SU-DHL-6 (cell line): ENCODE measurements at regions not wholly inside any gene's neighbourhood (a gene's known extent, or its start where the extent isn't known, plus 50 kb on each side); places are given as distances from the start of the nearest gene placed in this dataset.

Experiments
- H2AFZ ChIP-seq: fragments of 200-600 bp; sonication (generic); 2 replicates; pipeline ENCODE4 v1.6.1; 2014; ENCODE audit warnings: low read depth, mild to moderate bottlenecking, moderate library complexity, mixed read lengths, antibody characterized with exemption, low read length; ENCODE audit not compliant: severe bottlenecking
- H3F3A ChIP-seq: fragments of 200-600 bp; shearing (Covaris generic); 2 replicates; pipeline ENCODE4 v1.6.0; 2016; ENCODE audit warnings: antibody characterized with exemption, mild to moderate bottlenecking; ENCODE audit not compliant: insufficient read depth
- H3K27ac ChIP-seq: fragments of 200-600 bp; sonication (generic); 2 replicates; pipeline ENCODE4 v1.5.1; 2016; ENCODE audit warnings: low read depth, mild to moderate bottlenecking, low read length, moderate library complexity, mixed read lengths
- H3K27me3 ChIP-seq: fragments of 200-600 bp; sonication (generic), shearing (Covaris generic); 2 replicates; pipeline ENCODE4 v1.6.0; 2014; ENCODE audit warnings: mild to moderate bottlenecking, low read length
- H3K36me3 ChIP-seq: fragments of 200-600 bp; sonication (generic); 2 replicates; pipeline ENCODE4 v1.6.1; 2014; ENCODE audit warnings: mild to moderate bottlenecking, low read length, mixed read lengths
- H3K4me2 ChIP-seq: fragments of 300-600, 200-600 bp; shearing (Covaris generic), sonication (generic); 2 replicates; pipeline ENCODE4 v1.6.0; 2014; ENCODE audit warnings: low read length, low read depth, mild to moderate bottlenecking; ENCODE audit not compliant: poor library complexity, severe bottlenecking
- H3K4me3 ChIP-seq: fragments of 200-600 bp; sonication (generic); 2 replicates; pipeline ENCODE4 v1.5.1; 2014; ENCODE audit warnings: antibody characterized with exemption, low read length, mild to moderate bottlenecking, mixed read lengths; ENCODE audit not compliant: insufficient read depth, poor library complexity, severe bottlenecking
- H3K79me2 ChIP-seq: fragments of 200-600 bp; sonication (generic); 2 replicates; pipeline ENCODE4 v1.6.1; 2014; ENCODE audit warnings: mild to moderate bottlenecking, low read length, moderate library complexity; ENCODE audit not compliant: insufficient read depth
- H3K9ac ChIP-seq: fragments of 200-600 bp; sonication (generic); 2 replicates; pipeline ENCODE4 v1.7.0; 2014; ENCODE audit warnings: mild to moderate bottlenecking, low read length
- H3K9me2 ChIP-seq: fragments of 200-600 bp; sonication (generic); replicated peaks from 2 replicates; pipeline ENCODE4 v1.6.1; 2014; ENCODE audit warnings: low read length; ENCODE audit not compliant: insufficient read depth
- H3K9me3 ChIP-seq: fragments of 200-600 bp; sonication (generic); 2 replicates; pipeline ENCODE4 v1.6.1; 2014; ENCODE audit warnings: low read length, mixed read lengths; ENCODE audit not compliant: insufficient read depth
- H4K20me1 ChIP-seq: fragments of 200-600 bp; sonication (generic); 2 replicates; pipeline ENCODE4 v1.6.1; 2014; ENCODE audit warnings: low read depth, mild to moderate bottlenecking, antibody characterized with exemption, low read length, moderate library complexity, mixed read lengths
- CTCF ChIP-seq: fragments of 200-600 bp; sonication (generic); IDR thresholded peaks from one replicate; pipeline ENCODE4 v1.5.1; 2017; ENCODE audit warnings: antibody characterized with exemption, mild to moderate bottlenecking, low read length, moderate library complexity; ENCODE audit not compliant: insufficient read depth, poor library complexity, severe bottlenecking
- EZH2phosphoT487 ChIP-seq: fragments of 200-600 bp; sonication (generic), shearing (Covaris generic); conservative IDR thresholded peaks from 2 replicates; pipeline ENCODE4 v1.6.1; 2018; ENCODE audit warnings: mild to moderate bottlenecking, antibody characterized with exemption, low read length, moderate library complexity, mixed read lengths

- Histone ChIP-seq H3K9ac (no peak overlapping the region), H3K27ac (no peak overlapping the region), H3K9me2 (no peaks in the 10 kb centered on the region), H3K9me3 (no peaks in the 10 kb centered on the region), H4K20me1 (no peaks in the 10 kb centered on the region), H3K36me3 (no peaks in the 10 kb centered on the region), H3K27me3 (no peaks in the 10 kb centered on the region), H3K4me2 (no peak overlapping the region), H3K79me2 (no peaks in the 10 kb centered on the region), H3K4me3 (no peak overlapping the region), H2AFZ (no peak overlapping the region), H3F3A (no peaks in the 10 kb centered on the region)
- TF ChIP-seq EZH2phosphoT487 (no peak), CTCF (no peak)
These were observed 316.4 kb upstream of the TUSC1 start for GRCh38 chr9:25994605-25995004.

GRCh38 chr9:25990376-25990775, 312.1 kb upstream of the TUSC1 start:
- H3K9ac ChIP-seq = no peak overlapping the region
- no peaks in the 10 kb centered on the region for H3K27me3 ChIP-seq
- H3K27ac ChIP-seq = no peak overlapping the region
- H3F3A ChIP-seq = no peaks in the 10 kb centered on the region
- no peak overlapping the region for H3K4me2 ChIP-seq
- no peaks in the 10 kb centered on the region for H3K9me3 ChIP-seq
- no peaks in the 10 kb centered on the region for H3K9me2 ChIP-seq
- H2AFZ ChIP-seq = no peak overlapping the region
- H4K20me1 ChIP-seq = no peaks in the 10 kb centered on the region
- H3K4me3 ChIP-seq = no peak overlapping the region
- no peaks in the 10 kb centered on the region for H3K36me3 ChIP-seq
- no peaks in the 10 kb centered on the region for H3K79me2 ChIP-seq
- TF ChIP-seq CTCF = no peak

GRCh38 chr9:25975667-25976066, 297.4 kb upstream of the TUSC1 start:
- Histone ChIP-seq H3K79me2 (no peaks in the 10 kb centered on the region), H3K9me3 (no peaks in the 10 kb centered on the region), H3K9me2 (no peaks in the 10 kb centered on the region), H3F3A (no peaks in the 10 kb centered on the region), H3K4me2 (no peak overlapping the region), H4K20me1 (no peaks in the 10 kb centered on the region), H2AFZ (no peak overlapping the region), H3K9ac (no peak overlapping the region), H3K27me3 (no peaks in the 10 kb centered on the region), H3K4me3 (no peak overlapping the region), H3K36me3 (no peaks in the 10 kb centered on the region), H3K27ac (no peak overlapping the region)
- TF ChIP-seq CTCF (no peak), EZH2phosphoT487 (no peak)

- Histone ChIP-seq H3K27ac (no peak overlapping the region), H2AFZ (no peak overlapping the region), H3K27me3 (no peaks in the 10 kb centered on the region)
These were observed 286.0 kb upstream of the TUSC1 start for GRCh38 chr9:25964239-25964638.

More at GRCh38 chr9:25964239-25964638, 286.0 kb upstream of the TUSC1 start:
- no peak for TF ChIP-seq EZH2phosphoT487
- TF ChIP-seq CTCF = peak; percentile 42
- H3K36me3 ChIP-seq = no peaks in the 10 kb centered on the region
- no peaks in the 10 kb centered on the region for H3K9me3 ChIP-seq
- H3K9ac ChIP-seq = no peak overlapping the region
- H3K4me3 ChIP-seq = no peak overlapping the region
- no peaks in the 10 kb centered on the region for H3F3A ChIP-seq
- H3K4me2 ChIP-seq = no peak overlapping the region
- H3K79me2 ChIP-seq = no peaks in the 10 kb centered on the region
- H3K9me2 ChIP-seq = no peaks in the 10 kb centered on the region
- no peaks in the 10 kb centered on the region for H4K20me1 ChIP-seq
